GM12878 (cell line): ENCODE measurements at regions not wholly inside any gene's neighbourhood (a gene's known extent, or its start where the extent isn't known, plus 50 kb on each side); places are given as distances from the start of the nearest gene placed in this dataset.

ENCODE experiments used
- ATAC-seq: fragments of 200-7000 bp; cut with Tn5 transposase; 3 replicates; pipeline ENCODE4 v1.9.1; 2020; ENCODE audit warnings: mild to moderate bottlenecking, moderate library complexity
- BruUV-seq: library from RNA; stranded (reverse); fragments of 400-500 nt; replicated peaks from 2 replicates; lab custom pipeline; 2021; lab: Mats Ljungman, UMichigan
- CTCF ChIA-PET: fragments of 300-600 bp; sonication (Branson Sonifier 250); formaldehyde crosslinking; extraction: SDS; loops from one replicate; lab custom pipeline; 2021; ENCODE audit warnings: inconsistent platforms; lab: Yijun Ruan, JAX
- POLR2A ChIA-PET: fragments of 350-600 bp; formaldehyde crosslinking; extraction: SDS; loops from one replicate; lab custom pipeline; 2021; ENCODE audit warnings: inconsistent platforms; lab: Charles Lee
- RAD21 ChIA-PET: fragments of 300-600 bp; sonication (Branson Sonifier 250); formaldehyde crosslinking; loops from one replicate; lab custom pipeline; 2023; ENCODE audit warnings: antibody characterized with exemption; ENCODE audit not compliant: unreplicated experiment; lab: Charles Lee
- SMC1A ChIA-PET: fragments of 300-600 bp; sonication (Branson Sonifier 250); formaldehyde crosslinking; loops from one replicate; lab custom pipeline; 2023; ENCODE audit not compliant: unreplicated experiment, uncharacterized antibody; lab: Charles Lee
- DNase-seq: peaks from one replicate; pipeline ENCODE4 v3.0.0-alpha.2; 2011; ENCODE audit warnings: low read depth, low spot score
- FAIRE-seq: peaks from 3 replicates; lab custom pipeline; 2011; peaks lifted over from hg19 to GRCh38; lab: Jason Lieb, UNC
- H2AFZ ChIP-seq: 2 replicates; pipeline ENCODE4 v1.6.0; 2011; ENCODE audit warnings: low read depth, low read length, control low read depth; ENCODE audit not compliant: control insufficient read depth
- H3K27ac ChIP-seq: 2 replicates; pipeline ENCODE4 v1.5.1; 2011; ENCODE audit warnings: control low read depth; ENCODE audit not compliant: control insufficient read depth, insufficient read depth
- H3K27me3 ChIP-seq, 2 experiments: replicated peaks in 1 of 2; 2 replicates each; pipeline versions ENCODE4 v1.6.0 to v1.6.1; 2011; ENCODE audit warnings: low read length in 1 of 2; ENCODE audit not compliant: control insufficient read depth in 2 of 2, insufficient read depth in 2 of 2
- H3K36me3 ChIP-seq, 2 experiments: 2 replicates each; pipeline ENCODE4 v1.5.1; 2011; ENCODE audit warnings: low read length in 1 of 2; ENCODE audit not compliant: control insufficient read depth in 2 of 2, insufficient read depth in 2 of 2
- H3K4me1 ChIP-seq: 2 replicates; pipeline ENCODE4 v1.6.1; 2011; ENCODE audit warnings: mild to moderate bottlenecking, low read length, moderate library complexity, mixed read lengths; ENCODE audit not compliant: control insufficient read depth, insufficient read depth
- H3K4me2 ChIP-seq: 2 replicates; pipeline ENCODE4 v1.6.0; 2011; ENCODE audit warnings: control low read depth; ENCODE audit not compliant: control insufficient read depth, insufficient read depth
- H3K4me3 ChIP-seq: fragments of 200-600 bp; sonication (generic); 2 replicates; pipeline ENCODE4 v1.5.1; 2016
- H3K79me2 ChIP-seq: 2 replicates; pipeline ENCODE4 v1.6.0; 2011; ENCODE audit warnings: low read length; ENCODE audit not compliant: control insufficient read depth, insufficient read depth
- H3K9ac ChIP-seq: 2 replicates; pipeline ENCODE4 v1.8.0; 2011; ENCODE audit warnings: low read length, control low read depth, mixed read lengths; ENCODE audit not compliant: control insufficient read depth, insufficient read depth
- H3K9me3 ChIP-seq: replicated peaks from 3 replicates; pipeline ENCODE4 v1.5.1; 2011; ENCODE audit warnings: mild to moderate bottlenecking, low read length; ENCODE audit not compliant: control insufficient read depth, insufficient read depth
- H4K20me1 ChIP-seq: 2 replicates; pipeline ENCODE4 v1.6.0; 2011; ENCODE audit not compliant: control insufficient read depth, insufficient read depth
- BHLHE40 ChIP-seq, 2 experiments: fragments of 450-650 bp in 1 of 2; IDR thresholded peaks; 2 replicates each; pipeline ENCODE4 v1.6.1; 2011 to 2017; ENCODE audit warnings: low read depth in 2 of 2, borderline replicate concordance in 1 of 2, improper control_type of control experiment in 1 of 2, low read length in 1 of 2, mild to moderate bottlenecking in 1 of 2
- CEBPB ChIP-seq, 2 experiments: fragments of 150-350 bp in 1 of 2; IDR thresholded peaks; 2 replicates each; pipeline ENCODE4 v1.6.1; 2012 to 2014; ENCODE audit warnings: low read depth in 2 of 2, low read length in 2 of 2, borderline replicate concordance in 1 of 2, inconsistent platforms in 1 of 2
- CHD4 ChIP-seq: fragments of 200-600 bp; sonication (generic); IDR thresholded peaks from 2 replicates; pipeline ENCODE4 v1.6.1; 2016; ENCODE audit warnings: mild to moderate bottlenecking
- CREM ChIP-seq: IDR thresholded peaks from 2 replicates; pipeline ENCODE4 v1.6.1; 2014; ENCODE audit warnings: antibody characterized with exemption, low read depth
- DPF2 ChIP-seq: fragments of 450-650 bp; IDR thresholded peaks from 2 replicates; pipeline ENCODE4 v1.6.1; 2017; ENCODE audit warnings: mild to moderate bottlenecking
- ETV6 ChIP-seq, 2 experiments: fragments of 450-650 bp in 1 of 2; IDR thresholded peaks in 1 of 2; conservative IDR thresholded peaks in 1 of 2; 2 replicates each; pipeline ENCODE4 v1.6.1; 2014; ENCODE audit warnings: antibody characterized with exemption in 1 of 2, borderline replicate concordance in 1 of 2, low read depth in 1 of 2, mild to moderate bottlenecking in 1 of 2, moderate library complexity in 1 of 2
- KLF5 ChIP-seq: fragments of 450-650 bp; IDR thresholded peaks from 2 replicates; pipeline ENCODE4 v1.6.1; 2014; ENCODE audit warnings: mild to moderate bottlenecking; ENCODE audit not compliant: partially characterized antibody
- LARP7 ChIP-seq: fragments of 450-650 bp; IDR thresholded peaks from 2 replicates; pipeline ENCODE4 v1.6.1; 2017; ENCODE audit warnings: mild to moderate bottlenecking
- MEF2B ChIP-seq: fragments of 450-650 bp; IDR thresholded peaks from 2 replicates; pipeline ENCODE4 v1.6.1; 2018; ENCODE audit warnings: mild to moderate bottlenecking, moderate library complexity; ENCODE audit not compliant: partially characterized antibody, poor library complexity, severe bottlenecking
- MTA2 ChIP-seq: fragments of 450-650 bp; IDR thresholded peaks from 2 replicates; pipeline ENCODE4 v1.6.1; 2016; ENCODE audit warnings: low read depth, mild to moderate bottlenecking, moderate library complexity
- MYC ChIP-seq: IDR thresholded peaks from 2 replicates; pipeline ENCODE4 v1.6.1; 2011; ENCODE audit warnings: mild to moderate bottlenecking, low read length, moderate library complexity, inconsistent platforms; ENCODE audit not compliant: insufficient read depth, insufficient replicate concordance, insufficient read length, severe bottlenecking
- NFIC ChIP-seq: IDR thresholded peaks from 2 replicates; pipeline ENCODE4 v1.6.1; 2012; ENCODE audit warnings: low read depth, mild to moderate bottlenecking, inconsistent platforms, low read length, moderate library complexity
- RUNX3 ChIP-seq: IDR thresholded peaks from 2 replicates; pipeline ENCODE4 v1.6.1; 2012; ENCODE audit warnings: low read length, inconsistent platforms
- SIX5 ChIP-seq: IDR thresholded peaks from 2 replicates; pipeline ENCODE4 v1.6.1; 2011; ENCODE audit warnings: mild to moderate bottlenecking, low read depth, low read length, moderate library complexity; ENCODE audit not compliant: severe bottlenecking
- SMAD1 ChIP-seq: fragments of 450-650 bp; IDR thresholded peaks from 2 replicates; pipeline ENCODE4 v1.6.1; 2018; ENCODE audit warnings: mild to moderate bottlenecking, low read depth; ENCODE audit not compliant: partially characterized antibody
- SUZ12 ChIP-seq: fragments of 200-600 bp; sonication (generic); IDR thresholded peaks from one replicate; pipeline ENCODE4 v1.6.1; 2018; ENCODE audit warnings: antibody characterized with exemption, mild to moderate bottlenecking; ENCODE audit not compliant: unreplicated experiment
- ZBTB11 ChIP-seq: fragments of 450-650 bp; formaldehyde crosslinking; IDR thresholded peaks from 2 replicates; pipeline ENCODE4 v1.5.0; 2022; ENCODE audit warnings: mild to moderate bottlenecking, missing genetic modification characterization
- ZNF274 ChIP-seq: IDR thresholded peaks from one replicate; pipeline ENCODE4 v1.8.0; 2011; ENCODE audit not compliant: insufficient read length, insufficient read depth
- in situ Hi-C: fragments of 300-500 bp; cut with MboI; formaldehyde crosslinking; loops from 9 replicates; pipeline ENCODE4 v1.14.3; 2018; ENCODE audit warnings: mixed read lengths
- intact Hi-C: fragments of 100-400 bp; cut with micrococcal nuclease; formaldehyde crosslinking; loops from one replicate; pipeline ENCODE4 v1.14.2; 2022; ENCODE audit not compliant: unreplicated experiment

DNA sequence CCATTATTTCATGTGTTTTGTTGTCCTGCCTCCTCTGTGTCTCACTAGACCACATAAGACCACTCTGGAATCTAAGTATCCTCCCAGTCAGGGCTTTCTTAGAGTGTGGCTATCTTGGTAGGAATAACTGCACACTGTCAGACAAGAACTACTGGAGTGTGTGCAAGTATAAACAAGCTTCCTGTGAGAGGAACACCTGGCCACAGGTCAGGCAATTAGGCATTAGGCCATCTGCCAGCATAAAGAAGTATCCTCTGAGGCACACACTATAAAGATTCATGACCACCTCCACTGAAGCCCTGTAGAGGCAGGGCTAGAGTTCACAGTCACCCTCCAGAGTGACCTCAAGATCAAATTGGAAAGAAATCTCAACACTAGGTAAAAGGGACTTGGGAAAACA, 507.0 kb upstream of the PABPC4L start:
- no TSS peak for BruUV-seq
- SMC1A ChIA-PET: no interaction called here
- no peak overlapping the region for H3K9ac ChIP-seq
- H3K4me3 ChIP-seq: no peak overlapping the region
- H3K4me1 ChIP-seq: no peaks in the 10 kb centered on the region
- H3K27me3 ChIP-seq: no peaks in the 10 kb centered on the region
- no peak for DNase-seq
- in situ Hi-C loops: no loop called here
- CTCF ChIA-PET: no interaction called here
- ATAC-seq: no peak
- H3K27ac ChIP-seq: no peak overlapping the region
- POLR2A ChIA-PET: no interaction called here
- no peak overlapping the region for H3K4me2 ChIP-seq
- FAIRE-seq: no peak
- H3K79me2 ChIP-seq: no peaks in the 10 kb centered on the region
- no peak overlapping the region for H2AFZ ChIP-seq
- H4K20me1 ChIP-seq: no peaks in the 10 kb centered on the region
- TF ChIP-seq ZNF274 (no peak), SMAD1 (no peak), CHD4 (no peak), CEBPB (IDR thresholded peaks at IDR 0.05; ENCODE audit: borderline replicate concordance in 1 of 2, low read depth in 2 of 2, low read length in 2 of 2) (no peak), NFIC (no peak), LARP7 (no peak), ZBTB11 (CRISPR knock-in tag) (no peak), MYC (no peak), BHLHE40 (IDR thresholded peaks at IDR 0.05; ENCODE audit: borderline replicate concordance in 1 of 2, low read depth in 2 of 2, low read length in 1 of 2) (no peak), DPF2 (no peak), MEF2B (no peak), CREM (no peak), KLF5 (no peak), ETV6 (conservative IDR thresholded peaks at IDR 0.05 in 1 of 2, IDR thresholded peaks at IDR 0.05 in 1 of 2; ENCODE audit: borderline replicate concordance in 1 of 2, low read depth in 1 of 2) (no peak), SUZ12 (no peak), SIX5 (no peak), MTA2 (no peak), RUNX3 (no peak)
- intact Hi-C loops: no loop called here
- no peaks in the 10 kb centered on the region for H3K9me3 ChIP-seq
- no peaks in the 10 kb centered on the region for H3K36me3 ChIP-seq
- RAD21 ChIA-PET: no interaction called here
